DMS79 treated with DMSO at 0.1 percent for 48 hours (cell line): ENCODE measurements at regions not wholly inside any gene's neighbourhood (a gene's known extent, or its start where the extent isn't known, plus 50 kb on each side); places are given as distances from the start of the nearest gene placed in this dataset.

ENCODE experiments used
- DNase-seq: peaks from one replicate; lab custom pipeline; 2025; lab: John Stamatoyannopoulos, UW

- DNase-seq, result no peak
Measured at GRCh38 chr12:93244514-93245077, 133.1 kb upstream of the NUDT4 start.

- no peak for DNase-seq
Measured at GRCh38 chr12:93245543-93245942, 132.2 kb upstream of the NUDT4 start.

- DNase-seq, result no peak
Measured at GRCh38 chr12:93247313-93247991, 130.3 kb upstream of the NUDT4 start.

- no peak for DNase-seq
Measured at GRCh38 chr12:93252221-93252620, 125.5 kb upstream of the NUDT4 start.

GRCh38 chr12:93254911-93255310 is 122.8 kb upstream of the NUDT4 start:
- no peak for DNase-seq

- no peak for DNase-seq
Measured at GRCh38 chr12:93256256-93256969, 121.3 kb upstream of the NUDT4 start.

- DNase-seq, result no peak
Measured at GRCh38 chr12:93261505-93262094, 116.1 kb upstream of the NUDT4 start.

- DNase-seq, result no peak
Measured at GRCh38 chr12:93272997-93273396, 104.7 kb upstream of the NUDT4 start.

GRCh38 chr12:93273834-93274564 is 103.7 kb upstream of the NUDT4 start:
- no peak for DNase-seq

GRCh38 chr12:93274937-93275336 is 102.8 kb upstream of the NUDT4 start:
- no peak for DNase-seq

- no peak for DNase-seq
Measured at GRCh38 chr12:93275589-93275988, 102.1 kb upstream of the NUDT4 start.

GRCh38 chr12:93279565-93280412 is 97.9 kb upstream of the NUDT4 start:
- no peak for DNase-seq

GRCh38 chr12:93287149-93287548 is 90.6 kb upstream of the NUDT4 start:
- no peak for DNase-seq

- DNase-seq, result no peak
Measured at GRCh38 chr12:93288626-93289025, 89.1 kb upstream of the NUDT4 start.

GRCh38 chr12:93290391-93290790 is 87.3 kb upstream of the NUDT4 start:
- DNase-seq, result no peak

GRCh38 chr12:93292213-93292612 is 85.5 kb upstream of the NUDT4 start:
- DNase-seq, result no peak

- DNase-seq, result no peak
Measured at GRCh38 chr12:93292731-93293566, 84.8 kb upstream of the NUDT4 start.

GRCh38 chr12:93297032-93297431 is 80.7 kb upstream of the NUDT4 start:
- no peak for DNase-seq

GRCh38 chr12:93297536-93297935 is 80.2 kb upstream of the NUDT4 start:
- no peak for DNase-seq

GRCh38 chr12:93299262-93299846 is 78.4 kb upstream of the NUDT4 start:
- no peak for DNase-seq
